ENCODE measurements at regions not wholly inside any gene's neighbourhood (a gene's known extent, or its start where the extent isn't known, plus 50 kb on each side); places are given as distances from the start of the nearest gene placed in this dataset.

- 77% methylated on average over 5 of the region's 5 CpGs for WGBS
Observed at GRCh38 chr2:128874608-128875007, 555.9 kb upstream of the HS6ST1 start.

GRCh38 chr2:128876986-128877983 lies 558.6 kb upstream of the HS6ST1 start:
- Histone ChIP-seq H3K4me3 (ENCODE audit: low read depth in 1 of 3, low read length in 3 of 3) (no peak overlapping the region), H3K4me1 (ENCODE audit: control insufficient read depth in 4 of 4, insufficient read depth in 4 of 4, low read length in 3 of 4) (no peaks in the 10 kb centered on the region), H3K27me3 (ENCODE audit: control insufficient read depth in 4 of 4, insufficient read depth in 4 of 4, low read length in 3 of 4) (no peaks in the 10 kb centered on the region), H3K9me3 (ENCODE audit: control insufficient read depth in 4 of 4, low read length in 3 of 4) (no peaks in the 10 kb centered on the region), H3K9ac (ENCODE audit: low read depth in 1 of 2, low read length in 2 of 2) (no peak overlapping the region), H3K36me3 (ENCODE audit: control insufficient read depth in 4 of 4, insufficient read depth in 3 of 4, low read depth in 1 of 4, low read length in 3 of 4) (no peaks in the 10 kb centered on the region), H3K27ac (ENCODE audit: low read depth in 1 of 2, low read length in 2 of 2) (no peak overlapping the region)
- TF ChIP-seq, protein P1, sequence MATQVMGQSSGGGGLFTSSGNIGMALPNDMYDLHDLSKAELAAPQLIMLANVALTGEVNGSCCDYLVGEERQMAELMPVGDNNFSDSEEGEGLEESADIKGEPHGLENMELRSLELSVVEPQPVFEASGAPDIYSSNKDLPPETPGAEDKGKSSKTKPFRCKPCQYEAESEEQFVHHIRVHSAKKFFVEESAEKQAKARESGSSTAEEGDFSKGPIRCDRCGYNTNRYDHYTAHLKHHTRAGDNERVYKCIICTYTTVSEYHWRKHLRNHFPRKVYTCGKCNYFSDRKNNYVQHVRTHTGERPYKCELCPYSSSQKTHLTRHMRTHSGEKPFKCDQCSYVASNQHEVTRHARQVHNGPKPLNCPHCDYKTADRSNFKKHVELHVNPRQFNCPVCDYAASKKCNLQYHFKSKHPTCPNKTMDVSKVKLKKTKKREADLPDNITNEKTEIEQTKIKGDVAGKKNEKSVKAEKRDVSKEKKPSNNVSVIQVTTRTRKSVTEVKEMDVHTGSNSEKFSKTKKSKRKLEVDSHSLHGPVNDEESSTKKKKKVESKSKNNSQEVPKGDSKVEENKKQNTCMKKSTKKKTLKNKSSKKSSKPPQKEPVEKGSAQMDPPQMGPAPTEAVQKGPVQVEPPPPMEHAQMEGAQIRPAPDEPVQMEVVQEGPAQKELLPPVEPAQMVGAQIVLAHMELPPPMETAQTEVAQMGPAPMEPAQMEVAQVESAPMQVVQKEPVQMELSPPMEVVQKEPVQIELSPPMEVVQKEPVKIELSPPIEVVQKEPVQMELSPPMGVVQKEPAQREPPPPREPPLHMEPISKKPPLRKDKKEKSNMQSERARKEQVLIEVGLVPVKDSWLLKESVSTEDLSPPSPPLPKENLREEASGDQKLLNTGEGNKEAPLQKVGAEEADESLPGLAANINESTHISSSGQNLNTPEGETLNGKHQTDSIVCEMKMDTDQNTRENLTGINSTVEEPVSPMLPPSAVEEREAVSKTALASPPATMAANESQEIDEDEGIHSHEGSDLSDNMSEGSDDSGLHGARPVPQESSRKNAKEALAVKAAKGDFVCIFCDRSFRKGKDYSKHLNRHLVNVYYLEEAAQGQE (IDR thresholded peaks at IDR 0.05), result no peak
- TF ChIP-seq NR2F2 (IDR thresholded peaks at IDR 0.05) (no peak), FOXA2 (IDR thresholded peaks at IDR 0.05) (no peak), GABPA (IDR thresholded peaks at IDR 0.05 in 1 of 2, conservative IDR thresholded peaks at IDR 0.05 in 1 of 2) (no peak), FOXA1 (IDR thresholded peaks at IDR 0.05) (no peak), RAD21 (IDR thresholded peaks at IDR 0.05) (no peak), RXRA (IDR thresholded peaks at IDR 0.05) (no peak), EGR1 (IDR thresholded peaks at IDR 0.05; ENCODE audit: low read depth in 2 of 2) (no peak), HNF4G (IDR thresholded peaks at IDR 0.05) (no peak), JUND (IDR thresholded peaks at IDR 0.05) (no peak), SP1 (IDR thresholded peaks at IDR 0.05) (no peak), YY1 (IDR thresholded peaks at IDR 0.05) (no peak), TAF1 (conservative IDR thresholded peaks at IDR 0.05) (no peak), ATF3 (IDR thresholded peaks at IDR 0.05) (no peak), HNF4A (conservative IDR thresholded peaks at IDR 0.05) (no peak)
- TF ChIP-seq, protein P2, sequence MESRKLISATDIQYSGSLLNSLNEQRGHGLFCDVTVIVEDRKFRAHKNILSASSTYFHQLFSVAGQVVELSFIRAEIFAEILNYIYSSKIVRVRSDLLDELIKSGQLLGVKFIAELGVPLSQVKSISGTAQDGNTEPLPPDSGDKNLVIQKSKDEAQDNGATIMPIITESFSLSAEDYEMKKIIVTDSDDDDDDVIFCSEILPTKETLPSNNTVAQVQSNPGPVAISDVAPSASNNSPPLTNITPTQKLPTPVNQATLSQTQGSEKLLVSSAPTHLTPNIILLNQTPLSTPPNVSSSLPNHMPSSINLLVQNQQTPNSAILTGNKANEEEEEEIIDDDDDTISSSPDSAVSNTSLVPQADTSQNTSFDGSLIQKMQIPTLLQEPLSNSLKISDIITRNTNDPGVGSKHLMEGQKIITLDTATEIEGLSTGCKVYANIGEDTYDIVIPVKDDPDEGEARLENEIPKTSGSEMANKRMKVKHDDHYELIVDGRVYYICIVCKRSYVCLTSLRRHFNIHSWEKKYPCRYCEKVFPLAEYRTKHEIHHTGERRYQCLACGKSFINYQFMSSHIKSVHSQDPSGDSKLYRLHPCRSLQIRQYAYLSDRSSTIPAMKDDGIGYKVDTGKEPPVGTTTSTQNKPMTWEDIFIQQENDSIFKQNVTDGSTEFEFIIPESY (IDR thresholded peaks at IDR 0.05), result no peak
- TF ChIP-seq, protein P3, sequence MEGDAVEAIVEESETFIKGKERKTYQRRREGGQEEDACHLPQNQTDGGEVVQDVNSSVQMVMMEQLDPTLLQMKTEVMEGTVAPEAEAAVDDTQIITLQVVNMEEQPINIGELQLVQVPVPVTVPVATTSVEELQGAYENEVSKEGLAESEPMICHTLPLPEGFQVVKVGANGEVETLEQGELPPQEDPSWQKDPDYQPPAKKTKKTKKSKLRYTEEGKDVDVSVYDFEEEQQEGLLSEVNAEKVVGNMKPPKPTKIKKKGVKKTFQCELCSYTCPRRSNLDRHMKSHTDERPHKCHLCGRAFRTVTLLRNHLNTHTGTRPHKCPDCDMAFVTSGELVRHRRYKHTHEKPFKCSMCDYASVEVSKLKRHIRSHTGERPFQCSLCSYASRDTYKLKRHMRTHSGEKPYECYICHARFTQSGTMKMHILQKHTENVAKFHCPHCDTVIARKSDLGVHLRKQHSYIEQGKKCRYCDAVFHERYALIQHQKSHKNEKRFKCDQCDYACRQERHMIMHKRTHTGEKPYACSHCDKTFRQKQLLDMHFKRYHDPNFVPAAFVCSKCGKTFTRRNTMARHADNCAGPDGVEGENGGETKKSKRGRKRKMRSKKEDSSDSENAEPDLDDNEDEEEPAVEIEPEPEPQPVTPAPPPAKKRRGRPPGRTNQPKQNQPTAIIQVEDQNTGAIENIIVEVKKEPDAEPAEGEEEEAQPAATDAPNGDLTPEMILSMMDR (IDR thresholded peaks at IDR 0.05; ENCODE audit: low read depth, low read length, missing input control), result no peak
- TF ChIP-seq, protein P4, sequence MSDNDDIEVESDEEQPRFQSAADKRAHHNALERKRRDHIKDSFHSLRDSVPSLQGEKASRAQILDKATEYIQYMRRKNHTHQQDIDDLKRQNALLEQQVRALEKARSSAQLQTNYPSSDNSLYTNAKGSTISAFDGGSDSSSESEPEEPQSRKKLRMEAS (IDR thresholded peaks at IDR 0.05), result no peak
- no peak for DNase-seq (ENCODE audit: low spot score)
- 68% methylated on average over 6 of the region's 6 CpGs for WGBS

More at GRCh38 chr2:128874608-128875007, 555.9 kb upstream of the HS6ST1 start:
- H3K9ac ChIP-seq (ENCODE audit: low read depth in 1 of 2, low read length in 2 of 2), result no peak overlapping the region
- H3K4me1 ChIP-seq (ENCODE audit: control insufficient read depth in 4 of 4, insufficient read depth in 4 of 4, low read length in 3 of 4), result no peaks in the 10 kb centered on the region
- H3K27ac ChIP-seq (ENCODE audit: low read depth in 1 of 2, low read length in 2 of 2), result no peak overlapping the region
- no peak overlapping the region for H3K4me3 ChIP-seq (ENCODE audit: low read depth in 1 of 3, low read length in 3 of 3)
- H3K27me3 ChIP-seq (ENCODE audit: control insufficient read depth in 4 of 4, insufficient read depth in 4 of 4, low read length in 3 of 4), result no peaks in the 10 kb centered on the region
- no peak for DNase-seq (ENCODE audit: low spot score)
- no peaks in the 10 kb centered on the region for H3K36me3 ChIP-seq (ENCODE audit: control insufficient read depth in 4 of 4, insufficient read depth in 3 of 4, low read depth in 1 of 4, low read length in 3 of 4)
- no peaks in the 10 kb centered on the region for H3K9me3 ChIP-seq (ENCODE audit: control insufficient read depth in 4 of 4, low read length in 3 of 4)
- TF ChIP-seq FOXA2 (IDR thresholded peaks at IDR 0.05), result no peak
- TF ChIP-seq, protein P4 (IDR thresholded peaks at IDR 0.05), result no peak
- TF ChIP-seq JUND (IDR thresholded peaks at IDR 0.05), result no peak
- TF ChIP-seq NR2F2 (IDR thresholded peaks at IDR 0.05), result no peak

Measured in liver (tissue), 8 donors.